Liver (tissue), 8 donors: ENCODE measurements at regions not wholly inside any gene's neighbourhood (a gene's known extent, or its start where the extent isn't known, plus 50 kb on each side); places are given as distances from the start of the nearest gene placed in this dataset.

Experiments used
- DNase-seq: peaks from one replicate; pipeline ENCODE4 v3.0.0-alpha.2; 2017; ENCODE audit warnings: low spot score
- H3K27ac ChIP-seq, 2 donors: one replicate each; pipeline ENCODE4 v1.7.0; 2013; ENCODE audit warnings: inconsistent platforms in 2 of 2, low read length in 2 of 2, control low read depth in 1 of 2, low read depth in 1 of 2, mild to moderate bottlenecking in 1 of 2
- H3K27me3 ChIP-seq, 4 donors: one replicate each; pipeline versions ENCODE4 v1.6.1 to v1.7.0; 2013; ENCODE audit warnings: low read length in 3 of 4, inconsistent platforms in 1 of 4, mild to moderate bottlenecking in 1 of 4, moderate library complexity in 1 of 4; ENCODE audit not compliant: control insufficient read depth in 4 of 4, insufficient read depth in 4 of 4
- H3K36me3 ChIP-seq, 4 donors: one replicate each; pipeline versions ENCODE4 v1.6.1 to v1.7.0; 2013; ENCODE audit warnings: low read length in 3 of 4, mild to moderate bottlenecking in 3 of 4, low read depth in 1 of 4, moderate library complexity in 1 of 4; ENCODE audit not compliant: control insufficient read depth in 4 of 4, insufficient read depth in 3 of 4
- H3K4me1 ChIP-seq, 4 donors: one replicate each; pipeline versions ENCODE4 v1.6.1 to v1.7.0; 2013; ENCODE audit warnings: low read length in 3 of 4, mild to moderate bottlenecking in 3 of 4, moderate library complexity in 1 of 4; ENCODE audit not compliant: control insufficient read depth in 4 of 4, insufficient read depth in 4 of 4
- H3K4me3 ChIP-seq, 3 donors: one replicate each; pipeline versions ENCODE4 v1.6.1 to v1.7.0; 2013; ENCODE audit warnings: low read length in 3 of 3, control low read depth in 1 of 3, low read depth in 1 of 3, mild to moderate bottlenecking in 1 of 3
- H3K9ac ChIP-seq, 2 donors: one replicate each; pipeline ENCODE4 v1.7.0; 2013; ENCODE audit warnings: low read length in 2 of 2, mild to moderate bottlenecking in 2 of 2, moderate library complexity in 2 of 2, control low read depth in 1 of 2, low read depth in 1 of 2
- H3K9me3 ChIP-seq, 4 donors: one replicate each; pipeline versions ENCODE4 v1.6.1 to v1.7.0; 2013; ENCODE audit warnings: low read length in 3 of 4; ENCODE audit not compliant: control insufficient read depth in 4 of 4
- ATF3 ChIP-seq: IDR thresholded peaks from 2 replicates; pipeline ENCODE4 v1.6.1; 2016; ENCODE audit warnings: antibody characterized with exemption
- CTCF ChIP-seq: fragments of 150-350 bp; IDR thresholded peaks from 2 replicates; pipeline ENCODE4 v1.5.1; 2017; ENCODE audit warnings: improper control_type of control experiment, low read depth, low read length; ENCODE audit not compliant: missing input control
- FOXA1 ChIP-seq: IDR thresholded peaks from 2 replicates; pipeline ENCODE4 v1.6.1; 2016; ENCODE audit warnings: antibody characterized with exemption
- FOXA2 ChIP-seq: IDR thresholded peaks from 2 replicates; pipeline ENCODE4 v1.6.1; 2016; ENCODE audit warnings: antibody characterized with exemption
- GABPA ChIP-seq, 2 donors: IDR thresholded peaks in 1 of 2; conservative IDR thresholded peaks in 1 of 2; 2 replicates each; pipeline ENCODE4 v1.6.1; 2016; ENCODE audit warnings: antibody characterized with exemption in 2 of 2, mild to moderate bottlenecking in 1 of 2, moderate library complexity in 1 of 2
- HNF4G ChIP-seq: IDR thresholded peaks from 2 replicates; pipeline ENCODE4 v1.6.1; 2016; ENCODE audit warnings: antibody characterized with exemption
- JUND ChIP-seq, 2 donors: IDR thresholded peaks; 2 replicates each; pipeline ENCODE4 v1.6.1; 2016; ENCODE audit warnings: antibody characterized with exemption in 2 of 2
- MAX ChIP-seq: IDR thresholded peaks from 2 replicates; pipeline ENCODE4 v1.6.1; 2016; ENCODE audit warnings: antibody characterized with exemption
- NR2F2 ChIP-seq: IDR thresholded peaks from 2 replicates; pipeline ENCODE4 v1.6.1; 2016; ENCODE audit warnings: antibody characterized with exemption
- RAD21 ChIP-seq, 2 donors: IDR thresholded peaks; 2 replicates each; pipeline ENCODE4 v1.6.1; 2016; ENCODE audit warnings: antibody characterized with exemption in 2 of 2, mild to moderate bottlenecking in 2 of 2
- REST ChIP-seq: IDR thresholded peaks from 2 replicates; pipeline ENCODE4 v1.6.1; 2016; ENCODE audit warnings: antibody characterized with exemption, mild to moderate bottlenecking
- RXRA ChIP-seq, 2 donors: IDR thresholded peaks; 2 replicates each; pipeline ENCODE4 v1.6.1; 2017 to 2018; ENCODE audit warnings: antibody characterized with exemption in 2 of 2, mild to moderate bottlenecking in 1 of 2
- TAF1 ChIP-seq: conservative IDR thresholded peaks from 2 replicates; pipeline ENCODE4 v1.6.1; 2016; ENCODE audit warnings: antibody characterized with exemption, mild to moderate bottlenecking
- YY1 ChIP-seq: IDR thresholded peaks from 2 replicates; pipeline ENCODE4 v1.6.1; 2016; ENCODE audit warnings: antibody characterized with exemption, mild to moderate bottlenecking
- ZBTB33 ChIP-seq: IDR thresholded peaks from 2 replicates; pipeline ENCODE4 v1.6.1; 2016; ENCODE audit warnings: antibody characterized with exemption
- WGBS: extraction: QIAGEN DNeasy Blood & Tissue Kit; methylation state at CpG from one replicate; pipeline ENCODE4 v1.1.7; 2013; 5-methylcytosine and 5-hydroxymethylcytosine counted together
- donor health status: healthy.
- donor health status: healthy.
- donor health status: healthy.
- donor health status: healthy.
- donor health status: healthy.

- no peak for TF ChIP-seq JUND (IDR thresholded peaks at IDR 0.05)
- no peak for TF ChIP-seq FOXA1
- TF ChIP-seq FOXA2, result no peak
- TF ChIP-seq MAX, result no peak
Observed at GRCh38 chr20:47863315-47863965, 78.2 kb upstream of the SULF2 start (continued).

GRCh38 chr20:47862574-47863240 is 77.4 kb upstream of the SULF2 start:
- TF ChIP-seq ZBTB33 (no peak), ATF3 (no peak), GABPA (IDR thresholded peaks at IDR 0.05 in 1 of 2, conservative IDR thresholded peaks at IDR 0.05 in 1 of 2) (no peak), YY1 (no peak), HNF4G (no peak), NR2F2 (no peak), TAF1 (no peak)
- Histone ChIP-seq H3K36me3 (no peaks in the 10 kb centered on the region), H3K27me3 (peaks cover 0 to 4% (median 0%) of the 10 kb centered on the region in 4 donors), H3K9ac (no peak overlapping the region), H3K9me3 (peaks cover 0 to 10% (median 4%) of the 10 kb centered on the region in 4 donors), H3K4me1 (peaks cover 0 to 4% (median 0%) of the 10 kb centered on the region in 4 donors), H3K27ac (no peak overlapping the region), H3K4me3 (no peak overlapping the region)
- WGBS, result 87% methylated on average over 4 of the region's 4 CpGs
- DNase-seq, result no peak

GRCh38 chr20:47861116-47861515 is 75.8 kb upstream of the SULF2 start:
- WGBS, result 91% methylated on average over 5 of the region's 5 CpGs
- Histone ChIP-seq H3K27me3 (peaks cover 0 to 4% (median 0%) of the 10 kb centered on the region in 4 donors), H3K9me3 (peaks cover 0 to 10% (median 4%) of the 10 kb centered on the region in 4 donors), H3K4me1 (peaks cover 0 to 4% (median 0%) of the 10 kb centered on the region in 4 donors), H3K4me3 (no peak overlapping the region), H3K27ac (no peak overlapping the region), H3K9ac (no peak overlapping the region), H3K36me3 (no peaks in the 10 kb centered on the region)
- DNase-seq, result no peak
- TF ChIP-seq FOXA2 (no peak), CTCF (no peak), RXRA (IDR thresholded peaks at IDR 0.05) (no peak), MAX (no peak), RAD21 (IDR thresholded peaks at IDR 0.05) (no peak), FOXA1 (no peak), TAF1 (no peak), REST (no peak)
